GM12878 (cell line): ENCODE measurements at regions not wholly inside any gene's neighbourhood (a gene's known extent, or its start where the extent isn't known, plus 50 kb on each side); places are given as distances from the start of the nearest gene placed in this dataset.

Source experiments
- CTCF ChIP-seq, 3 experiments: IDR thresholded peaks in 2 of 3; conservative IDR thresholded peaks in 1 of 3; 2 replicates each; pipeline ENCODE4 v1.5.1; 2011; ENCODE audit warnings: low read depth in 3 of 3, low read length in 3 of 3, mild to moderate bottlenecking in 3 of 3, control low read depth in 2 of 3, moderate library complexity in 2 of 3, inconsistent platforms in 1 of 3, mixed read lengths in 1 of 3; ENCODE audit not compliant: control insufficient read depth in 2 of 3, insufficient read depth in 1 of 3; ENCODE audit errors: extremely low read depth in 1 of 3
- EZH2 ChIP-seq: IDR thresholded peaks from 2 replicates; pipeline ENCODE4 v1.6.1; 2012; ENCODE audit warnings: low read depth, mild to moderate bottlenecking, control low read depth, inconsistent platforms, low read length, borderline replicate concordance; ENCODE audit not compliant: control insufficient read depth
- MAX ChIP-seq: IDR thresholded peaks from 2 replicates; pipeline ENCODE4 v1.6.1; 2012; ENCODE audit warnings: low read depth, low read length, improper control_type of control experiment
- MTA2 ChIP-seq: fragments of 450-650 bp; IDR thresholded peaks from 2 replicates; pipeline ENCODE4 v1.6.1; 2016; ENCODE audit warnings: low read depth, mild to moderate bottlenecking, moderate library complexity
- MYC ChIP-seq: IDR thresholded peaks from 2 replicates; pipeline ENCODE4 v1.6.1; 2011; ENCODE audit warnings: mild to moderate bottlenecking, low read length, moderate library complexity, inconsistent platforms; ENCODE audit not compliant: insufficient read depth, insufficient replicate concordance, insufficient read length, severe bottlenecking
- NRF1 ChIP-seq: conservative IDR thresholded peaks from 2 replicates; pipeline ENCODE4 v1.6.1; 2011; ENCODE audit warnings: mild to moderate bottlenecking, low read depth, low read length, improper control_type of control experiment
- POLR2A ChIP-seq: IDR thresholded peaks from 2 replicates; pipeline ENCODE4 v1.6.1; 2011; ENCODE audit warnings: low read depth, mild to moderate bottlenecking, low read length
- RELA ChIP-seq: fragments of 450-650 bp; IDR thresholded peaks from 2 replicates; pipeline ENCODE4 v1.8.0; 2014; ENCODE audit warnings: borderline replicate concordance; ENCODE audit not compliant: partially characterized antibody
- SMC3 ChIP-seq: IDR thresholded peaks from 2 replicates; pipeline ENCODE4 v1.6.1; 2011; ENCODE audit warnings: low read length, improper control_type of control experiment, borderline replicate concordance
- SRF ChIP-seq, 2 experiments: IDR thresholded peaks; 2 replicates each; pipeline ENCODE4 v1.6.1; 2011; ENCODE audit warnings: low read depth in 2 of 2, low read length in 2 of 2, mild to moderate bottlenecking in 1 of 2, moderate library complexity in 1 of 2
- TAF1 ChIP-seq: IDR thresholded peaks from 2 replicates; pipeline ENCODE4 v1.6.1; 2011; ENCODE audit warnings: mild to moderate bottlenecking, low read depth, low read length, borderline replicate concordance
- USF2 ChIP-seq: IDR thresholded peaks from 2 replicates; pipeline ENCODE4 v1.6.1; 2011; ENCODE audit warnings: low read depth, low read length, improper control_type of control experiment, borderline replicate concordance

GRCh38 chr12:115413626-115414025, 729.7 kb upstream of the TBX3 start:
- TF ChIP-seq CTCF (IDR thresholded peaks at IDR 0.05 in 2 of 3, conservative IDR thresholded peaks at IDR 0.05 in 1 of 3; ENCODE audit: control insufficient read depth in 2 of 3, extremely low read depth in 1 of 3, insufficient read depth in 1 of 3, low read depth in 3 of 3, low read length in 3 of 3) (no peak), SMC3 (no peak), TAF1 (no peak), USF2 (no peak), NRF1 (no peak), RELA (no peak), POLR2A (no peak), EZH2 (no peak), MAX (no peak), MTA2 (no peak), SRF (IDR thresholded peaks at IDR 0.05; ENCODE audit: low read depth in 2 of 2, low read length in 2 of 2) (no peak), MYC (no peak)
